ENCODE measurements at regions not wholly inside any gene's neighbourhood (a gene's known extent, or its start where the extent isn't known, plus 50 kb on each side); places are given as distances from the start of the nearest gene placed in this dataset.

DNA sequence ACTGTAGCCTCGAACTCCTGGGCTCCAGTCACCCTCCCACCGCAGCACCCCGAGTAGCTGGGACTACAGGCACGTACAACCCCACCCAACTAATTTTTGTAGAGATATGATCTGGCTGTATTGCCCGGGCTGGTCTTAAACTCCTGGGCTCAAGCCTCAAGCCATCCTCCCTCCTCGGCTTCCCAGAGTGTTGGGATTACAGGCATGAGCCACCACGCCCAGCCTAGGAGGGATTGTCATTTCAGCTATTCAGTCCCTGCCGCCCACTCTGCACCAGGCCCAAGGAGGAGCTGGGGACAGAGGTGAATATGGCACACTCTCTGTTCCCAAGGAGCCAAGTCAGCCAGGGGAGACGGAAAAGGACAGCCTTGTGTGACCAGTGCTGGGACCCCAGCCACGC, 256.2 kb downstream of the PARN start:
- TF ChIP-seq EZH2 (IDR thresholded peaks at IDR 0.05) (no peak), POLR2AphosphoS5 (IDR thresholded peaks at IDR 0.05; ENCODE audit: low read depth, low read length) (no peak), POLR2A (IDR thresholded peaks at IDR 0.05; ENCODE audit: borderline replicate concordance, extremely low read depth, insufficient read depth, insufficient read length) (no peak), SP1 (IDR thresholded peaks at IDR 0.05; ENCODE audit: low read depth) (no peak), EGR1 (IDR thresholded peaks at IDR 0.05; ENCODE audit: low read depth) (no peak), JUND (IDR thresholded peaks at IDR 0.05) (no peak)
- TF ChIP-seq, protein P1, sequence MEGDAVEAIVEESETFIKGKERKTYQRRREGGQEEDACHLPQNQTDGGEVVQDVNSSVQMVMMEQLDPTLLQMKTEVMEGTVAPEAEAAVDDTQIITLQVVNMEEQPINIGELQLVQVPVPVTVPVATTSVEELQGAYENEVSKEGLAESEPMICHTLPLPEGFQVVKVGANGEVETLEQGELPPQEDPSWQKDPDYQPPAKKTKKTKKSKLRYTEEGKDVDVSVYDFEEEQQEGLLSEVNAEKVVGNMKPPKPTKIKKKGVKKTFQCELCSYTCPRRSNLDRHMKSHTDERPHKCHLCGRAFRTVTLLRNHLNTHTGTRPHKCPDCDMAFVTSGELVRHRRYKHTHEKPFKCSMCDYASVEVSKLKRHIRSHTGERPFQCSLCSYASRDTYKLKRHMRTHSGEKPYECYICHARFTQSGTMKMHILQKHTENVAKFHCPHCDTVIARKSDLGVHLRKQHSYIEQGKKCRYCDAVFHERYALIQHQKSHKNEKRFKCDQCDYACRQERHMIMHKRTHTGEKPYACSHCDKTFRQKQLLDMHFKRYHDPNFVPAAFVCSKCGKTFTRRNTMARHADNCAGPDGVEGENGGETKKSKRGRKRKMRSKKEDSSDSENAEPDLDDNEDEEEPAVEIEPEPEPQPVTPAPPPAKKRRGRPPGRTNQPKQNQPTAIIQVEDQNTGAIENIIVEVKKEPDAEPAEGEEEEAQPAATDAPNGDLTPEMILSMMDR (IDR thresholded peaks at IDR 0.05 in 2 of 3, conservative IDR thresholded peaks at IDR 0.05 in 1 of 3; ENCODE audit: borderline replicate concordance in 1 of 3, insufficient read depth in 1 of 3, low read depth in 2 of 3, low read length in 2 of 3): no peak
- TF ChIP-seq, protein P2, sequence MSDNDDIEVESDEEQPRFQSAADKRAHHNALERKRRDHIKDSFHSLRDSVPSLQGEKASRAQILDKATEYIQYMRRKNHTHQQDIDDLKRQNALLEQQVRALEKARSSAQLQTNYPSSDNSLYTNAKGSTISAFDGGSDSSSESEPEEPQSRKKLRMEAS (IDR thresholded peaks at IDR 0.05): no peak
- TF ChIP-seq, protein P3, sequence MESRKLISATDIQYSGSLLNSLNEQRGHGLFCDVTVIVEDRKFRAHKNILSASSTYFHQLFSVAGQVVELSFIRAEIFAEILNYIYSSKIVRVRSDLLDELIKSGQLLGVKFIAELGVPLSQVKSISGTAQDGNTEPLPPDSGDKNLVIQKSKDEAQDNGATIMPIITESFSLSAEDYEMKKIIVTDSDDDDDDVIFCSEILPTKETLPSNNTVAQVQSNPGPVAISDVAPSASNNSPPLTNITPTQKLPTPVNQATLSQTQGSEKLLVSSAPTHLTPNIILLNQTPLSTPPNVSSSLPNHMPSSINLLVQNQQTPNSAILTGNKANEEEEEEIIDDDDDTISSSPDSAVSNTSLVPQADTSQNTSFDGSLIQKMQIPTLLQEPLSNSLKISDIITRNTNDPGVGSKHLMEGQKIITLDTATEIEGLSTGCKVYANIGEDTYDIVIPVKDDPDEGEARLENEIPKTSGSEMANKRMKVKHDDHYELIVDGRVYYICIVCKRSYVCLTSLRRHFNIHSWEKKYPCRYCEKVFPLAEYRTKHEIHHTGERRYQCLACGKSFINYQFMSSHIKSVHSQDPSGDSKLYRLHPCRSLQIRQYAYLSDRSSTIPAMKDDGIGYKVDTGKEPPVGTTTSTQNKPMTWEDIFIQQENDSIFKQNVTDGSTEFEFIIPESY (IDR thresholded peaks at IDR 0.05; ENCODE audit: extremely low read depth, insufficient replicate concordance, low read length): no peak
- TF ChIP-seq, protein P4, sequence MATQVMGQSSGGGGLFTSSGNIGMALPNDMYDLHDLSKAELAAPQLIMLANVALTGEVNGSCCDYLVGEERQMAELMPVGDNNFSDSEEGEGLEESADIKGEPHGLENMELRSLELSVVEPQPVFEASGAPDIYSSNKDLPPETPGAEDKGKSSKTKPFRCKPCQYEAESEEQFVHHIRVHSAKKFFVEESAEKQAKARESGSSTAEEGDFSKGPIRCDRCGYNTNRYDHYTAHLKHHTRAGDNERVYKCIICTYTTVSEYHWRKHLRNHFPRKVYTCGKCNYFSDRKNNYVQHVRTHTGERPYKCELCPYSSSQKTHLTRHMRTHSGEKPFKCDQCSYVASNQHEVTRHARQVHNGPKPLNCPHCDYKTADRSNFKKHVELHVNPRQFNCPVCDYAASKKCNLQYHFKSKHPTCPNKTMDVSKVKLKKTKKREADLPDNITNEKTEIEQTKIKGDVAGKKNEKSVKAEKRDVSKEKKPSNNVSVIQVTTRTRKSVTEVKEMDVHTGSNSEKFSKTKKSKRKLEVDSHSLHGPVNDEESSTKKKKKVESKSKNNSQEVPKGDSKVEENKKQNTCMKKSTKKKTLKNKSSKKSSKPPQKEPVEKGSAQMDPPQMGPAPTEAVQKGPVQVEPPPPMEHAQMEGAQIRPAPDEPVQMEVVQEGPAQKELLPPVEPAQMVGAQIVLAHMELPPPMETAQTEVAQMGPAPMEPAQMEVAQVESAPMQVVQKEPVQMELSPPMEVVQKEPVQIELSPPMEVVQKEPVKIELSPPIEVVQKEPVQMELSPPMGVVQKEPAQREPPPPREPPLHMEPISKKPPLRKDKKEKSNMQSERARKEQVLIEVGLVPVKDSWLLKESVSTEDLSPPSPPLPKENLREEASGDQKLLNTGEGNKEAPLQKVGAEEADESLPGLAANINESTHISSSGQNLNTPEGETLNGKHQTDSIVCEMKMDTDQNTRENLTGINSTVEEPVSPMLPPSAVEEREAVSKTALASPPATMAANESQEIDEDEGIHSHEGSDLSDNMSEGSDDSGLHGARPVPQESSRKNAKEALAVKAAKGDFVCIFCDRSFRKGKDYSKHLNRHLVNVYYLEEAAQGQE (IDR thresholded peaks at IDR 0.05; ENCODE audit: low read depth): no peak
